HepG2 (cell line): ENCODE measurements at regions not wholly inside any gene's neighbourhood (a gene's known extent, or its start where the extent isn't known, plus 50 kb on each side); places are given as distances from the start of the nearest gene placed in this dataset.

Experiments
- ATAC-seq: fragments of 200-7000 bp; cut with Tn5 transposase; 3 replicates; pipeline ENCODE4 v1.9.1; 2020; ENCODE audit warnings: mild to moderate bottlenecking, moderate library complexity
- BruUV-seq: library from RNA; stranded (reverse); fragments of 400-500 nt; replicated peaks from 2 replicates; lab custom pipeline; 2021; lab: Mats Ljungman, UMichigan
- CTCF ChIA-PET: fragments of 300-600 bp; formaldehyde crosslinking; extraction: SDS; loops from one replicate; lab custom pipeline; 2021; ENCODE audit warnings: low total read pairs, inconsistent platforms, low intra/inter-chr PET ratio; lab: Yijun Ruan, JAX
- POLR2A ChIA-PET: fragments of 350-600 bp; sonication (Branson Sonifier 250); formaldehyde crosslinking; loops from one replicate; lab custom pipeline; 2020; ENCODE audit warnings: antibody characterized with exemption, inconsistent platforms; lab: Yijun Ruan, JAX
- DNase-seq: peaks from one replicate; pipeline ENCODE4 v3.0.0-alpha.2; 2015; ENCODE audit warnings: low spot score
- FAIRE-seq: peaks from 3 replicates; lab custom pipeline; 2011; peaks lifted over from hg19 to GRCh38; lab: Jason Lieb, UNC
- H2AFZ ChIP-seq: one replicate; pipeline ENCODE4 v1.6.1; 2011; ENCODE audit warnings: low read length, inconsistent platforms
- H3K27ac ChIP-seq: fragments of 300-600 bp; 3 replicates; pipeline ENCODE4 v1.8.0; 2011; ENCODE audit warnings: mixed run types, mild to moderate bottlenecking, mixed read lengths, low read length, inconsistent platforms; ENCODE audit not compliant: insufficient read depth; ENCODE audit errors: extremely low read length
- H3K27me3 ChIP-seq, 2 experiments: fragments of 200-600 bp in 1 of 2; 2 replicates in 1 of 2; 3 replicates in 1 of 2; pipeline versions ENCODE4 v1.6.0 to v1.8.0; 2011; ENCODE audit warnings: low read length in 2 of 2, mild to moderate bottlenecking in 2 of 2, moderate library complexity in 2 of 2, inconsistent platforms in 1 of 2; ENCODE audit not compliant: insufficient read depth in 2 of 2, control insufficient read depth in 1 of 2
- H3K36me3 ChIP-seq, 2 experiments: fragments of 200-600 bp in 1 of 2; replicated peaks in 1 of 2; 2 replicates in 1 of 2; 3 replicates in 1 of 2; pipeline versions ENCODE4 v1.5.1 to v1.8.0; 2011; ENCODE audit warnings: low read length in 2 of 2, inconsistent platforms in 1 of 2; ENCODE audit not compliant: insufficient read depth in 2 of 2, control insufficient read depth in 1 of 2
- H3K4me1 ChIP-seq: 2 replicates; pipeline ENCODE4 v1.5.1; 2012; ENCODE audit warnings: low read length, inconsistent platforms; ENCODE audit not compliant: insufficient read depth
- H3K4me2 ChIP-seq: 2 replicates; pipeline ENCODE4 v1.6.0; 2011; ENCODE audit warnings: low read depth, low read length, inconsistent platforms
- H3K4me3 ChIP-seq, 3 experiments: fragments of 200-600 bp in 1 of 3; sonication (generic), shearing (Covaris generic) in 1 of 3; replicated peaks in 1 of 3; 2 replicates each; pipeline ENCODE4 v1.5.1; 2011 to 2016; ENCODE audit warnings: low read length in 3 of 3, inconsistent platforms in 2 of 3, low read depth in 2 of 3, mild to moderate bottlenecking in 2 of 3, control low read depth in 1 of 3, mixed read lengths in 1 of 3; ENCODE audit not compliant: insufficient read depth in 1 of 3
- H3K79me2 ChIP-seq: one replicate; pipeline ENCODE4 v1.6.1; 2011; ENCODE audit warnings: low read length, inconsistent platforms; ENCODE audit not compliant: insufficient read depth
- H3K9ac ChIP-seq: 2 replicates; pipeline ENCODE4 v1.6.0; 2011; ENCODE audit warnings: mild to moderate bottlenecking, low read depth, low read length, inconsistent platforms; ENCODE audit not compliant: insufficient read depth
- H3K9me3 ChIP-seq: 2 replicates; pipeline ENCODE4 v1.5.1; 2012; ENCODE audit warnings: mild to moderate bottlenecking, low read length
- H4K20me1 ChIP-seq: 2 replicates; pipeline ENCODE4 v1.6.0; 2011; ENCODE audit warnings: inconsistent platforms, mild to moderate bottlenecking, low read length, moderate library complexity; ENCODE audit not compliant: insufficient read depth
- SOX13 ChIP-seq, 3 experiments: fragments of 450-650 bp in 1 of 3; sonication (generic) in 1 of 3; formaldehyde crosslinking in 1 of 3; IDR thresholded peaks in 2 of 3; conservative IDR thresholded peaks in 1 of 3; 2 replicates each; pipeline versions ENCODE4 v1.5.0 to v1.6.1; 2016 to 2020; ENCODE audit warnings: antibody characterized with exemption in 1 of 3, mild to moderate bottlenecking in 1 of 3, missing compliant biosample characterization in 1 of 3, missing genetic modification reagents in 1 of 3, moderate library complexity in 1 of 3
- SOX5 ChIP-seq: IDR thresholded peaks from 2 replicates; pipeline ENCODE4 v1.6.1; 2016; ENCODE audit warnings: borderline replicate concordance
- ZNF205 ChIP-seq: IDR thresholded peaks from 2 replicates; pipeline ENCODE4 v1.6.1; 2018; ENCODE audit warnings: missing biosample characterization, missing genetic modification reagents
- ZNF609 ChIP-seq: sonication (generic); formaldehyde crosslinking; IDR thresholded peaks from 2 replicates; pipeline ENCODE4 v1.4.0; 2020; ENCODE audit warnings: mild to moderate bottlenecking, missing genetic modification reagents, borderline replicate concordance
- WGBS: methylation state at CpG from one replicate; pipeline ENCODE4 v1.1.6; 2017; ENCODE audit warnings: low lambda C conversion rate; 5-methylcytosine and 5-hydroxymethylcytosine counted together
- in situ Hi-C: cut with HindIII; loops from 2 replicates; pipeline ENCODE4 v1.10.0; 2017; ENCODE audit warnings: low pct_unique_long_range_greater_than_20kb; ENCODE audit not compliant: extremely low pct_ligation_motif_present
- intact Hi-C: fragments of 100-400 bp; cut with micrococcal nuclease; formaldehyde crosslinking; loops from one replicate; pipeline ENCODE4 v1.10.0; 2022; ENCODE audit not compliant: unreplicated experiment

- Histone ChIP-seq H3K27ac (no peak overlapping the region), H4K20me1 (no peaks in the 10 kb centered on the region), H3K9ac (no peak overlapping the region), H3K4me2 (peak overlapping the region; percentile 64; the same call in 1 of the 2 replicates), H3K4me1 (peaks cover 38% of the 10 kb centered on the region), H3K9me3 (no peaks in the 10 kb centered on the region), H3K27me3 (peaks cover 0 to 5% of the 10 kb centered on the region in 2 experiments; a peak in 1 of 5 replicates), H3K4me3 (no peak overlapping the region), H2AFZ (no peak overlapping the region), H3K79me2 (no peaks in the 10 kb centered on the region), H3K36me3 (no peaks in the 10 kb centered on the region)
- BruUV-seq = no TSS peak
- in situ Hi-C loops = no loop called here
- 3% methylated on average over 3 of the region's 3 CpGs for WGBS
- ChIA-PET POLR2A (no interaction called here), CTCF (no interaction called here)
- intact Hi-C loops = loop anchor here (5.0 kb wide), 1 partner anchor 41 kb away; no protein-coding TSS in a partner anchor
- FAIRE-seq (no peak), ATAC-seq (no peak), DNase-seq (no peak)
- TF ChIP-seq SOX5 (CRISPR knock-in tag) = 0 out of 2 replicates have a peak, but pooled peaks have one; percentile 33
- no peak for TF ChIP-seq ZNF609 (CRISPR knock-in tag)
- no peak for TF ChIP-seq ZNF205 (CRISPR knock-in tag)
- no peak for TF ChIP-seq SOX13 (IDR thresholded peaks at IDR 0.05)
- peak in 1 of 2 experiments; percentile 37; a peak in 1 of 4 replicates for TF ChIP-seq SOX13 (CRISPR knock-in tag; conservative IDR thresholded peaks at IDR 0.05 in 1 of 2, IDR thresholded peaks at IDR 0.05 in 1 of 2)
Observed at GRCh38 chrX:39773150-39773549, 324.6 kb downstream of the BCOR start.
